HEK293 (cell line): ENCODE measurements at regions not wholly inside any gene's neighbourhood (a gene's known extent, or its start where the extent isn't known, plus 50 kb on each side); places are given as distances from the start of the nearest gene placed in this dataset.
A peak's percentile ranks its signal among the peaks of the same experiment; 100 is the strongest.

Source experiments
- CTCF ChIA-PET: fragments of 350-600 bp; formaldehyde crosslinking; extraction: SDS; loops from one replicate; lab custom pipeline; 2021; ENCODE audit warnings: antibody characterized with exemption; lab: Yijun Ruan, JAX
- POLR2A ChIA-PET: fragments of 300-600 bp; formaldehyde crosslinking; extraction: SDS; loops from one replicate; lab custom pipeline; 2020; ENCODE audit warnings: antibody characterized with exemption, inconsistent platforms; lab: Yijun Ruan, JAX
- H3K27ac ChIP-seq: fragments of 200-500 bp; sonication (Bioruptor generic); 2 replicates; pipeline ENCODE4 v1.5.1; 2014; ENCODE audit warnings: low read depth, low read length, control low read depth, inconsistent platforms; ENCODE audit errors: extremely low read depth
- H3K36me3 ChIP-seq, 2 experiments: fragments of 200-500 bp in 1 of 2; sonication (Bioruptor generic) in 1 of 2; 1 replicate in 1 of 2; 2 replicates in 1 of 2; pipeline ENCODE4 v1.5.1; 2014 to 2017; ENCODE audit warnings: inconsistent platforms in 2 of 2, low read length in 2 of 2; ENCODE audit not compliant: control insufficient read depth in 2 of 2, insufficient read depth in 1 of 2
- H3K4me1 ChIP-seq: fragments of 200-500 bp; sonication (Bioruptor generic); 2 replicates; pipeline ENCODE4 v1.5.1; 2014; ENCODE audit warnings: mild to moderate bottlenecking, low read length, inconsistent platforms; ENCODE audit not compliant: control insufficient read depth, insufficient read depth
- H3K4me3 ChIP-seq: 2 replicates; pipeline ENCODE4 v1.5.1; 2011; ENCODE audit warnings: low read depth, mild to moderate bottlenecking, control low read depth, low read length, moderate library complexity
- H3K9me3 ChIP-seq: fragments of 200-500 bp; sonication (Bioruptor generic); 2 replicates; pipeline ENCODE4 v1.5.1; 2014; ENCODE audit warnings: low read depth, low read length, inconsistent platforms; ENCODE audit not compliant: control insufficient read depth, insufficient read depth
- ATF2 ChIP-seq: fragments of 450-650 bp; formaldehyde crosslinking; IDR thresholded peaks from 2 replicates; pipeline ENCODE4 v1.5.1; 2016; ENCODE audit warnings: missing biosample characterization, missing genetic modification characterization, low read depth
- CTCF ChIP-seq: fragments of 450-650 bp; formaldehyde crosslinking; IDR thresholded peaks from 2 replicates; pipeline ENCODE4 v1.5.1; 2016; ENCODE audit warnings: missing biosample characterization, missing genetic modification characterization
- HOXA7 ChIP-seq: sonication (generic); formaldehyde crosslinking; IDR thresholded peaks from 2 replicates; pipeline ENCODE4 v1.8.1; 2022; ENCODE audit warnings: missing genetic modification reagents, borderline replicate concordance
- HOXC10 ChIP-seq: sonication (generic); formaldehyde crosslinking; IDR thresholded peaks from 2 replicates; pipeline ENCODE4 v1.8.1; 2023; ENCODE audit warnings: mild to moderate bottlenecking, missing genetic modification reagents
- IKZF3 ChIP-seq: fragments of 450-650 bp; IDR thresholded peaks from 2 replicates; pipeline ENCODE4 v1.5.0; 2018; ENCODE audit warnings: missing biosample characterization, mild to moderate bottlenecking, missing genetic modification characterization, moderate library complexity
- MYNN ChIP-seq: fragments of 450-650 bp; formaldehyde crosslinking; IDR thresholded peaks from 2 replicates; pipeline ENCODE4 v1.5.1; 2016; ENCODE audit warnings: missing biosample characterization, missing genetic modification characterization, borderline replicate concordance
- OSR2 ChIP-seq: fragments of 450-650 bp; formaldehyde crosslinking; IDR thresholded peaks from 2 replicates; pipeline ENCODE4 v1.5.1; 2016; ENCODE audit warnings: missing biosample characterization, missing genetic modification characterization
- PRDM6 ChIP-seq: fragments of 450-650 bp; formaldehyde crosslinking; IDR thresholded peaks from 2 replicates; pipeline ENCODE4 v1.5.1; 2017; ENCODE audit warnings: missing biosample characterization, missing genetic modification characterization
- SCRT2 ChIP-seq: fragments of 450-650 bp; formaldehyde crosslinking; IDR thresholded peaks from 2 replicates; pipeline ENCODE4 v1.5.1; 2016; ENCODE audit warnings: missing biosample characterization, missing genetic modification characterization
- TRIM28 ChIP-seq: IDR thresholded peaks from 2 replicates; pipeline ENCODE4 v1.6.1; 2011; ENCODE audit warnings: low read length, control low read depth, borderline replicate concordance
- ZBTB11 ChIP-seq: fragments of 450-650 bp; formaldehyde crosslinking; conservative IDR thresholded peaks from 2 replicates; pipeline ENCODE4 v1.5.1; 2016; ENCODE audit warnings: low read depth, missing biosample characterization, missing genetic modification characterization
- ZFHX2 ChIP-seq: fragments of 450-650 bp; formaldehyde crosslinking; conservative IDR thresholded peaks from 2 replicates; pipeline ENCODE4 v1.5.1; 2016; ENCODE audit warnings: missing biosample characterization, missing genetic modification characterization
- ZNF133 ChIP-seq: fragments of 450-650 bp; formaldehyde crosslinking; IDR thresholded peaks from 2 replicates; pipeline ENCODE4 v1.5.1; 2016; ENCODE audit warnings: missing biosample characterization, missing genetic modification characterization
- ZNF140 ChIP-seq: fragments of 450-650 bp; formaldehyde crosslinking; IDR thresholded peaks from 2 replicates; pipeline ENCODE4 v1.5.1; 2016; ENCODE audit warnings: missing biosample characterization, missing genetic modification characterization
- ZNF174 ChIP-seq: fragments of 450-650 bp; formaldehyde crosslinking; IDR thresholded peaks from 2 replicates; pipeline ENCODE4 v1.5.0; 2017; ENCODE audit warnings: missing biosample characterization, mild to moderate bottlenecking, missing genetic modification characterization
- ZNF175 ChIP-seq: fragments of 450-650 bp; formaldehyde crosslinking; IDR thresholded peaks from 2 replicates; pipeline ENCODE4 v1.5.1; 2016; ENCODE audit warnings: missing biosample characterization, missing genetic modification characterization
- ZNF239 ChIP-seq: fragments of 450-650 bp; formaldehyde crosslinking; IDR thresholded peaks from 2 replicates; pipeline ENCODE4 v1.5.1; 2016; ENCODE audit warnings: missing biosample characterization, missing genetic modification characterization
- ZNF341 ChIP-seq: fragments of 450-650 bp; formaldehyde crosslinking; IDR thresholded peaks from 2 replicates; pipeline ENCODE4; 2016; ENCODE audit warnings: low read depth, missing biosample characterization, missing genetic modification characterization
- ZNF350 ChIP-seq: fragments of 450-650 bp; formaldehyde crosslinking; IDR thresholded peaks from 2 replicates; pipeline ENCODE4 v1.5.0; 2017; ENCODE audit warnings: missing biosample characterization, mild to moderate bottlenecking, missing genetic modification characterization
- ZNF37A ChIP-seq: fragments of 450-650 bp; IDR thresholded peaks from 2 replicates; pipeline ENCODE4 v1.5.1; 2018; ENCODE audit warnings: missing biosample characterization, missing genetic modification characterization
- ZNF560 ChIP-seq: fragments of 450-650 bp; formaldehyde crosslinking; IDR thresholded peaks from 2 replicates; pipeline ENCODE4 v1.5.1; 2017; ENCODE audit warnings: missing biosample characterization, missing genetic modification characterization, borderline replicate concordance
- ZNF561 ChIP-seq: fragments of 450-650 bp; IDR thresholded peaks from 2 replicates; pipeline ENCODE4 v1.5.1; 2018; ENCODE audit warnings: missing biosample characterization, missing genetic modification characterization, borderline replicate concordance
- ZNF626 ChIP-seq: fragments of 450-650 bp; sonication (Bioruptor Pico); formaldehyde crosslinking; IDR thresholded peaks from 2 replicates; pipeline ENCODE4 v1.5.1; 2018; ENCODE audit warnings: missing biosample characterization, missing genetic modification characterization, inconsistent platforms
- ZNF837 ChIP-seq: fragments of 450-650 bp; formaldehyde crosslinking; IDR thresholded peaks from 2 replicates; pipeline ENCODE4 v1.5.1; 2016; ENCODE audit warnings: missing biosample characterization, missing genetic modification characterization
- ZSCAN16 ChIP-seq: fragments of 450-650 bp; formaldehyde crosslinking; IDR thresholded peaks from 2 replicates; pipeline ENCODE4 v1.5.1; 2016; ENCODE audit warnings: missing biosample characterization, missing genetic modification characterization
- ZSCAN18 ChIP-seq: fragments of 450-650 bp; formaldehyde crosslinking; IDR thresholded peaks from 2 replicates; pipeline ENCODE4 v1.5.1; 2016; ENCODE audit warnings: missing biosample characterization, missing genetic modification characterization
- ZSCAN23 ChIP-seq: fragments of 450-650 bp; formaldehyde crosslinking; IDR thresholded peaks from 2 replicates; pipeline ENCODE4 v1.5.1; 2016; ENCODE audit warnings: missing biosample characterization, missing genetic modification characterization

- Histone ChIP-seq H3K9me3 (no peaks in the 10 kb centered on the region), H3K27ac (no peak overlapping the region)
- TF ChIP-seq ZNF560: no peak
- no peak for TF ChIP-seq ZNF37A (tag by site-specific recombination)
- peak; percentile 51 for TF ChIP-seq CTCF (tag by site-specific recombination)
- TF ChIP-seq ZBTB11: no peak
- no peak for TF ChIP-seq ZNF350 (tag by site-specific recombination)
- TF ChIP-seq ZNF837 (tag by site-specific recombination): no peak
- TF ChIP-seq ZNF626: no peak
- TF ChIP-seq TRIM28: no peak
- TF ChIP-seq ZFHX2 (tag by site-specific recombination): no peak
- no peak for TF ChIP-seq ZNF561 (tag by site-specific recombination)
- no peak for TF ChIP-seq ZNF174
- no peak for TF ChIP-seq HOXC10 (CRISPR knock-in tag)
- TF ChIP-seq OSR2 (tag by site-specific recombination): no peak
- no peak for TF ChIP-seq IKZF3 (tag by site-specific recombination)
- no peak for TF ChIP-seq ZNF133 (tag by site-specific recombination)
- no peak for TF ChIP-seq ATF2 (tag by site-specific recombination)
- no peak for TF ChIP-seq MYNN (tag by site-specific recombination)
- TF ChIP-seq ZNF140: no peak
- TF ChIP-seq HOXA7 (CRISPR knock-in tag): no peak
- no peak for TF ChIP-seq ZNF341 (tag by site-specific recombination)
- peak; percentile 98 for TF ChIP-seq SCRT2 (tag by site-specific recombination)
- TF ChIP-seq ZSCAN23 (tag by site-specific recombination): no peak
- TF ChIP-seq ZNF239 (tag by site-specific recombination): peak; percentile 80; the same call in 1 of the 2 replicates
- TF ChIP-seq ZSCAN18 (tag by site-specific recombination): no peak
- TF ChIP-seq ZSCAN16 (tag by site-specific recombination): no peak
- no peak for TF ChIP-seq ZNF175 (tag by site-specific recombination)
- no peak for TF ChIP-seq PRDM6 (tag by site-specific recombination)
Observed at GRCh38 chr6:163956571-163957407, 542.3 kb downstream of the QKI start.

More at GRCh38 chr6:163956571-163957407, 542.3 kb downstream of the QKI start:
- no peaks in the 10 kb centered on the region for H3K36me3 ChIP-seq
- H3K4me3 ChIP-seq: no peak overlapping the region
- CTCF ChIA-PET: interaction anchor here (0.6 to 1.9 kb wide), 15 partner anchors 10 to 909 kb away, joined by 3 to 9 read pairs (median 3); no protein-coding TSS in a partner anchor
- POLR2A ChIA-PET: no interaction called here
- H3K4me1 ChIP-seq: no peaks in the 10 kb centered on the region
